Gastrocnemius medialis (tissue), 4 donors: ENCODE measurements at regions not wholly inside any gene's neighbourhood (a gene's known extent, or its start where the extent isn't known, plus 50 kb on each side); places are given as distances from the start of the nearest gene placed in this dataset.

Experiments used
- CTCF ChIP-seq, 5 experiments: fragments of 450-650 bp in 3 of 5; fragments of 200-600 bp in 2 of 5; sonication (generic) in 2 of 5; IDR thresholded peaks in 4 of 5; conservative IDR thresholded peaks in 1 of 5; 1 replicate in 4 of 5; 2 replicates in 1 of 5; pipeline ENCODE4 v1.5.1; 2016 to 2019; ENCODE audit warnings: antibody characterized with exemption in 5 of 5, mild to moderate bottlenecking in 3 of 5, moderate library complexity in 3 of 5
- POLR2A ChIP-seq, 2 donors: fragments of 450-650 bp; IDR thresholded peaks; one replicate each; pipeline ENCODE4 v1.6.1; 2017; ENCODE audit warnings: antibody characterized with exemption in 2 of 2, mild to moderate bottlenecking in 2 of 2, moderate library complexity in 2 of 2

DNA sequence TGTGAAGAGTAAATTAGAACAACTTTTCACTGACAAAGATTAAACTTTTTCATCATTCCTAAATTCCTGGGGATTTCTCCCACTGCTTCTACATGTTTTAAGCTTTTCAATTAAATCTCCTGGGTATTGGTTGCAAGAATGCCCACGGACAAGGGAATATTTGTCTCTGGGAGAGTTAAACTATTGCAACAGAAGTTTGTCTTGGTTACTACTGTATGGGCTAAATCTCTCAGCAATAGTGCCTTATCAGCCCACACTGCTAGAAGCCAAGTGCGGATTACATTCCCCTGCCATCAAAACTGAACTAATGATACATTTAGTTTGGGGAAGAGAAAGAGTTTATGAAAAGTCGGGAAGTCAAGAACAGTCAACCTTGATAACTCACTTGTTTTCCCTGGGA, 528.2 kb upstream of the C9orf72 start:
- TF ChIP-seq POLR2A (IDR thresholded peaks at IDR 0.05) (no peak), CTCF (IDR thresholded peaks at IDR 0.05 in 4 of 5, conservative IDR thresholded peaks at IDR 0.05 in 1 of 5) (no peak)
